Hepatocyte (in vitro differentiated cells): ENCODE measurements at regions not wholly inside any gene's neighbourhood (a gene's known extent, or its start where the extent isn't known, plus 50 kb on each side); places are given as distances from the start of the nearest gene placed in this dataset.

Experiments
- DNase-seq: peaks from one replicate; pipeline ENCODE4 v3.0.0-alpha.2; 2016; ENCODE audit warnings: low spot score
- H2AFZ ChIP-seq: fragments of 200-600 bp; sonication (generic); 2 replicates; pipeline ENCODE4 v1.6.0; 2016; ENCODE audit warnings: antibody characterized with exemption, mild to moderate bottlenecking
- H3K27ac ChIP-seq: fragments of 200-600 bp; sonication (generic); 2 replicates; pipeline ENCODE4 v1.5.1; 2016; ENCODE audit warnings: mild to moderate bottlenecking
- H3K27me3 ChIP-seq: fragments of 200-600 bp; sonication (generic); 2 replicates; pipeline ENCODE4 v1.6.1; 2016
- H3K36me3 ChIP-seq: fragments of 200-600 bp; sonication (generic); replicated peaks from 2 replicates; pipeline ENCODE4 v1.5.1; 2016; ENCODE audit warnings: low read depth; ENCODE audit not compliant: insufficient read depth
- H3K4me1 ChIP-seq: fragments of 200-600 bp; sonication (generic); 2 replicates; pipeline ENCODE4 v1.5.1; 2016; ENCODE audit warnings: mild to moderate bottlenecking, moderate library complexity; ENCODE audit not compliant: insufficient read depth
- H3K4me2 ChIP-seq: fragments of 200-600 bp; sonication (generic); 2 replicates; pipeline ENCODE4 v1.6.0; 2016
- H3K4me3 ChIP-seq: fragments of 200-600 bp; sonication (generic); 2 replicates; pipeline ENCODE4 v1.5.1; 2016; ENCODE audit warnings: mild to moderate bottlenecking
- H3K79me2 ChIP-seq: fragments of 200-600 bp; sonication (generic); 2 replicates; pipeline ENCODE4 v1.6.0; 2017; ENCODE audit warnings: mild to moderate bottlenecking
- H3K9me2 ChIP-seq: fragments of 200-600 bp; sonication (generic); replicated peaks from 2 replicates; pipeline ENCODE4 v1.6.0; 2017; ENCODE audit warnings: mild to moderate bottlenecking; ENCODE audit not compliant: insufficient read depth
- H3K9me3 ChIP-seq: fragments of 200-600 bp; sonication (generic); 2 replicates; pipeline ENCODE4 v1.5.1; 2016; ENCODE audit warnings: low read depth, mild to moderate bottlenecking
- H4K20me1 ChIP-seq: fragments of 200-600 bp; sonication (generic); 2 replicates; pipeline ENCODE4 v1.6.0; 2016; ENCODE audit warnings: mild to moderate bottlenecking; ENCODE audit not compliant: insufficient read depth, poor library complexity, severe bottlenecking
- EZH2 ChIP-seq: fragments of 200-600 bp; sonication (generic); IDR thresholded peaks from 2 replicates; pipeline ENCODE4 v1.6.1; 2016; ENCODE audit warnings: antibody characterized with exemption, mild to moderate bottlenecking, borderline replicate concordance
- EZH2phosphoT487 ChIP-seq: fragments of 200-600 bp; sonication (generic); IDR thresholded peaks from one replicate; pipeline ENCODE4 v1.6.1; 2018; ENCODE audit warnings: antibody characterized with exemption, mild to moderate bottlenecking, low read depth, moderate library complexity; ENCODE audit not compliant: unreplicated experiment, severe bottlenecking
- WGBS: methylation state at CpG from one replicate; pipeline ENCODE4 v1.1.6; 2016; ENCODE audit warnings: low lambda C conversion rate; ENCODE audit errors: missing lambda C conversion rate; 5-methylcytosine and 5-hydroxymethylcytosine counted together
- TF ChIP-seq, protein P1 (sequence below): fragments of 200-600 bp; sonication (generic); IDR thresholded peaks from 2 replicates; pipeline ENCODE4 v1.5.1; 2016; ENCODE audit warnings: antibody characterized with exemption, mild to moderate bottlenecking; ENCODE audit not compliant: poor library complexity

DNA sequence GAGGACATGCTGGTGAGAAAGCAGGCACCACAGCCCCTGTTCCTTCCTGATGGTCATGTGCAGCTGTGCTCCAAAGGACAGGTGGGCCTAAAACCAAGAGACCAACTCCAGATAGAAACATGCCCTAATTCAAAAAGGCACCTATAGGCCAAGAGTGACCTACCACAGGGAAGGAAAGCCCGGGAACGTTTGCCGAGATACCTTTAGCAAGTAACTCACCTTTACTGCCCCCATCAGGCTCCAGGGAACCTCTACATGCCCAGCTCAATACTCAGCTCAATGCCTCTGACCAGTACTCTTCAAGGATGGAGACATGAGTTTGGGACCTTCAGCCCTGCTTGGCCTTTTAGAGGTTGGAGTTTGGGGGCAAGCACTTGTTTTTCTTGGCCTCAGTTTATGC is 172.8 kb upstream of the FSTL4 start:
- Histone ChIP-seq H3K9me2 (no peaks in the 10 kb centered on the region), H3K9me3 (no peaks in the 10 kb centered on the region), H4K20me1 (no peaks in the 10 kb centered on the region), H2AFZ (no peak overlapping the region), H3K4me2 (no peak overlapping the region), H3K4me1 (no peaks in the 10 kb centered on the region), H3K27ac (no peak overlapping the region), H3K36me3 (no peaks in the 10 kb centered on the region), H3K79me2 (no peaks in the 10 kb centered on the region), H3K4me3 (no peak overlapping the region), H3K27me3 (no peaks in the 10 kb centered on the region)
- TF ChIP-seq, protein P1, sequence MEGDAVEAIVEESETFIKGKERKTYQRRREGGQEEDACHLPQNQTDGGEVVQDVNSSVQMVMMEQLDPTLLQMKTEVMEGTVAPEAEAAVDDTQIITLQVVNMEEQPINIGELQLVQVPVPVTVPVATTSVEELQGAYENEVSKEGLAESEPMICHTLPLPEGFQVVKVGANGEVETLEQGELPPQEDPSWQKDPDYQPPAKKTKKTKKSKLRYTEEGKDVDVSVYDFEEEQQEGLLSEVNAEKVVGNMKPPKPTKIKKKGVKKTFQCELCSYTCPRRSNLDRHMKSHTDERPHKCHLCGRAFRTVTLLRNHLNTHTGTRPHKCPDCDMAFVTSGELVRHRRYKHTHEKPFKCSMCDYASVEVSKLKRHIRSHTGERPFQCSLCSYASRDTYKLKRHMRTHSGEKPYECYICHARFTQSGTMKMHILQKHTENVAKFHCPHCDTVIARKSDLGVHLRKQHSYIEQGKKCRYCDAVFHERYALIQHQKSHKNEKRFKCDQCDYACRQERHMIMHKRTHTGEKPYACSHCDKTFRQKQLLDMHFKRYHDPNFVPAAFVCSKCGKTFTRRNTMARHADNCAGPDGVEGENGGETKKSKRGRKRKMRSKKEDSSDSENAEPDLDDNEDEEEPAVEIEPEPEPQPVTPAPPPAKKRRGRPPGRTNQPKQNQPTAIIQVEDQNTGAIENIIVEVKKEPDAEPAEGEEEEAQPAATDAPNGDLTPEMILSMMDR = no peak
- TF ChIP-seq EZH2phosphoT487 = no peak
- TF ChIP-seq EZH2 = no peak
- no peak for DNase-seq
- 53% methylated on average over 3 of the region's 3 CpGs for WGBS

DNA sequence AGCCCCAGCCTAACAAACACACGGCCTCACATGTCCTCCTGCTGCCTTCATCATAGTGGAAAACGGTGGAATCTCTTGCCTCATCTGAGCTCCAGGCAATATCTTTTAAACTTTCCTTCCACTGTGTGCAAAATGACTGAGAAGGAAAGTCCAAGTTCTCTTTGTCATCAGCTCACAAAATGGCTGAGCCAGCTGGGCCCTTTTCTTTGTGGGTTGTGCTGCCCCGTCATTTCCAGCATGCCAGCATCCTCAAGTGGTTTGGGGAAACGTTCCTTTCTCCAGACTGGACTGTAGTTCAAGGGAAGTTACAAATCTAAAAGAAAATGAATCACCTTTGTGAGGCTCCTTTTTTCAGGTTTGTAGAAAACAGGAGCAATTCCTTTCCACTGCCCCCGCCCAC is 171.1 kb upstream of the FSTL4 start:
- Histone ChIP-seq H3K79me2 (no peaks in the 10 kb centered on the region), H3K36me3 (no peaks in the 10 kb centered on the region), H3K4me2 (no peak overlapping the region), H2AFZ (no peak overlapping the region), H3K27me3 (no peaks in the 10 kb centered on the region), H3K9me3 (no peaks in the 10 kb centered on the region), H3K4me3 (no peak overlapping the region), H3K9me2 (no peaks in the 10 kb centered on the region), H3K27ac (no peak overlapping the region), H4K20me1 (no peaks in the 10 kb centered on the region), H3K4me1 (no peaks in the 10 kb centered on the region)
- WGBS = 74% methylated on average over 5 of the region's 5 CpGs
- TF ChIP-seq EZH2 = no peak
- TF ChIP-seq EZH2phosphoT487 = no peak
- TF ChIP-seq, protein P1 = no peak
- no peak for DNase-seq

DNA sequence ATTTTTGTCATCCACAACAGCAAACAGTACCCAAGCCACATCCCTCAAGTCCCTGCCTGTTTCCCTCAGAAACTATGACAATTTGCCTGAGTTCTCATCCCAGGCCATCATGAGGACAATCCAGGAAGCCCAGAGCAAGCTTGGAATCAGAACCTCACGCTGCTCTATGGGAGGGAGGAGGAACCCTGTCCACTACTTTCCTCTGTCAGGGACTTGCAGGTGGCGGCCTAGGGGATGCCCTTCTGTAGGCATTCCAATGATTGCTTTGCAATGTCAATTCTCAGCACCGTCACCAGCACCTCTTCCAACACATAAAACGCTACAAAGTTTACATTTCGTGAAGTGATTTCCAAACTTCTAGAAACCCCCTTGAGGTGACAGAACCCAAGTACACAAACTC is 170.4 kb upstream of the FSTL4 start:
- Histone ChIP-seq H3K36me3 (no peaks in the 10 kb centered on the region), H3K27me3 (no peaks in the 10 kb centered on the region), H4K20me1 (no peaks in the 10 kb centered on the region), H3K79me2 (no peaks in the 10 kb centered on the region), H3K4me1 (no peaks in the 10 kb centered on the region), H3K9me2 (no peaks in the 10 kb centered on the region), H3K27ac (no peak overlapping the region), H3K4me2 (no peak overlapping the region), H3K9me3 (no peaks in the 10 kb centered on the region), H3K4me3 (no peak overlapping the region), H2AFZ (no peak overlapping the region)
- TF ChIP-seq, protein P1 = no peak
- TF ChIP-seq EZH2phosphoT487 (no peak), EZH2 (no peak)
- DNase-seq = no peak
- 89% methylated on average over 5 of the region's 5 CpGs for WGBS
